ENCODE measurements at regions not wholly inside any gene's neighbourhood (a gene's known extent, or its start where the extent isn't known, plus 50 kb on each side); places are given as distances from the start of the nearest gene placed in this dataset.
"Not testable (repeated sequence)": the region's sequence is repeated elsewhere in the genome, so short reads cannot be mapped to it uniquely, and the experiment has no call there.

DNA sequence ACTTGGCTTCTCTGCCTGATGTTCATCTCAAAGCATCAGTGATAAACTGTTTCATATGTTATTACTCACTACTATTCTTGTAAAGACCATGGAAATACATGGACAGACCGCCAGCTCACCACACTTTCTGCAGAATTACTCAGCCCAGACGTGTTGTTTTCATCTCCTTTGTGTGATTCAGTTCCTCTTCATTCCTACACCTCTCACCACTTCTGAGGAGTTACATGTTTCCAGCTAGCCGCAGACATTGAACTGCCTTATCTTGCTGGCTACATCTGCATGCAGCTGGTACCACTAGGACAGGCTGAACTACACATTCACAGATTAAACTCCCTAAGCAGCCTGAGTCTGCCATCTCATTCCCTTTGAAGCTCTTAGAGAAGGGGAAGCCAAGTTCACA is 443.2 kb upstream of the FGF16 start:
- DNase-seq = no peak

DNA sequence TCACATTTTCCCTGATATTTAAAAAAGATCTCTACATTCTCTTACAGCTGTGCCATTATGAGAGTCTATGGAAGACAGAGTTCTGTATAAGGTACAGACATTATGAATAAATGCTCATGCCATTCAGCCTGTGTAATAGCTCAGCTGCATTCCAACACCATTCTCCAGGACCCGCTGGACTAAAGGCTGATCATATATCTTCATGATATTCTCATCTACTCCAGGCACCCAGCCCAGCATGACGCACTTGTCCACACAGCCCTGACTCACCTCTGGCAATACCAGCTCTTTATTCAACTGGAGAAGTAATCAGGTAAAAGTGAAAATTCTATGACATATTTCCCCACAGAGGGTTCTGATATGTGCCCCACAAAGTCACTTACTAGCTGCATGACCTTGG is 437.5 kb upstream of the FGF16 start:
- DNase-seq = no peak

DNA sequence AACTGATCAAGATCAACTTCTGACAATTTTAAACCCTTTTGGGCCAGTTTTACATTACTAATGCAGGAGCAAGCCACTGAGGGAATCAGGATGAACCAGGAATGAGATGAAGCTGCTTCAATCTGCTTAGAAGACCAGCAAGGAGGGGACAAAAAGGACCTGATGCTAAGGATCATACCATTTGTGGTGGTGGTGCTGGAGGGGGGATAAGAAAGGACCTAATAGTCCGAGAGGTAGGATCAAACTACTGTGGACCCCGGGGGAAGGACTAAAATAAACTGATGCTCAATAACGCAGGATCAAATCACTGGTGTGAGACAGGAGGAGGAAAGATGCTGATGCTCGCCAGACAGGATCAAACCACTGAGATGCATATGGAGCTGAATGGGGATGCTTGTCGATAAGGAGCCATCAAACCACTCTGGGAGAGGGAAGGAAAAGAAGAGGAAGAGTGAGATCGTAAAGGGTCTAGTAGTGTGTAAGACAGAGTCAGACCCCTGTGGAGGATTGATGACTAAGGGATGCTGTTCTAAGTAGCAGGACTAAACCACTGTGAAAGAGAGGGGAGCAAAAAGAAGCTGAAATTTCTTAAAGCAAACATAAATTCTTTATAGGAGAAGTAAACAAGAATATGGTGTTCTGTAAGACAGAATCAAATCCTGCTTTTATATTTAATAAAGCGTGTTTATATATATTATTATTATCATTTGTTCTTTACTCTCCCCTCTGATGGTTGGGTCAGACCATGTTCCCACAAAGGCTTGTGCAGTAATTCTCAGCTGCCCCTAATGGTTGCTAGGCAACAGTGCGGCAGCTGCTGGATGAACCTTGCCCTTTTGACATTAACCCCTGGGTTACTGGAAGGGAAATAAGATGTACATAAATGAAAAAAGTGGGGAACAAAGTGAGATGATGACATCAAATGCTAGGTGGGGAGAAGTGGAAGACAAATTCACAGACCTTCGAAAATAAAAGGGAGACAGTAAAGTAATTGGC is 432.5 kb upstream of the FGF16 start:
- DNase-seq = no peak

DNA sequence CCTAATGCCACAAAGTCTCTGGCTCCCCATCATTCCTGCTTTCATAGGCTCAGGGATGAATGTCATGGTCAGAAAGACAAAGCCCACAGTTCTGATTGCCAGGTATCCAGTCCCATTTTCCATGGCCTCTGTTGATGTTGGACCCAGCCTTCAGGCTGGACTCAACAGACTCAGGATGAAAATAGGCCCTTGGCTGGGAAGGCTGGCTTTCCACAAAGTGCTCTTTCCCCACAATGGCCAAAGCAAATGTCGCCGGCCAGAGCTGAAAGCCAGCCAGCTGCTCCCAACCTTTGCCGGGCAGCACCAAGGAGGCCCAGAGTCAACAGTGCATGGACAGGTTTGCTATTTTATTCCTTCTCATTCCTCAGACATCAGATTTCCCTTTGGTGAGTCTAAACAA is 430.1 kb upstream of the FGF16 start:
- DNase-seq = no peak

DNA sequence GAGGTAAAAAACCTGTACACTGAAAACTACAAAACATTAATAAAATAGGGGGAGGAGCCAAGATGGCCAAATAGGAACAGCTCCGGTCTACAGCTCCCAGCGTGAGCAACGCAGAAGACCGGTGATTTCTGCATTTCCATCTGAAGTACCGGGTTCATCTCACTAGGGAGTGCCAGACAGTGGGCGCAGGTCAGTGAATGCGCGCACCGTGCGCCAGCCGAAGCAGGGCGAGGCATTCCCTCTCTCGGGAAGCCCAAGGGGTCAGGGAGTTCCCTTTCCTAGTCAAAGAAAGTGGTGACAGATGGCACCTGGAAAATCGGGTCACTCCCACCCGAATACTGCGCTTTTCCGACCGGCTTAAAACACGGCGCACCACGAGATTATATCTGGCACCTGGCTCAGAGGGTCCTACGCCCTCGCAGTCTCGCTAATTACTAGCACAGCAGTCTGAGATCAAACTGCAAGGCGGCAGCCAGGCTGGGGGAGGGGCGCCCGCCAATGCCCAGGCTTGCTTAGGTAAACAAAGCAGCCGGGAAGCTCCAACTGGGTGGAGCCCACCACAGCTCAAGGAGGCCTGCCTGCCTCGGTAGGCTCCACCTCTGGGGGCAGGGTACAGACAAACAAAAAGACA is 400.9 kb upstream of the FGF16 start:
- not testable (repeated sequence) for DNase-seq

DNA sequence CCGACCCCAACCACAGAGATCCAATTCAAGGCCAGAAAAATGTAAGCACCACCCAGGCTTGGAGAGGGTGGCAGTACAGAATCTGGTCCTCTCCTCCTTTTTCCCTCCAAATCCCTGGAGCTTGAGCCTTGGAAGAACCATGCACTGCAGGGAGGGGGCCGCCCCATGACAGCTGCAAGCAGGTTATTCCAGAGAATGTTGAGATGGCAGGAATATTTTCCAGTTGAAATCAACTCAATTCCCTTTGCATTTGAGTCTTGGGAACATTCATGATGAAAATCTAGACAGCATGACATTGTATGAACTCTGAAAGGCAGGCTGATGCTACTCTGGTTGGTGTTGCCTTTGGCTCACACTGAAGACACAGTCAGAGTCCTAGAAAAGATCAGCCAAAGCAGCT is 386.6 kb upstream of the FGF16 start:
- DNase-seq = no peak

DNA sequence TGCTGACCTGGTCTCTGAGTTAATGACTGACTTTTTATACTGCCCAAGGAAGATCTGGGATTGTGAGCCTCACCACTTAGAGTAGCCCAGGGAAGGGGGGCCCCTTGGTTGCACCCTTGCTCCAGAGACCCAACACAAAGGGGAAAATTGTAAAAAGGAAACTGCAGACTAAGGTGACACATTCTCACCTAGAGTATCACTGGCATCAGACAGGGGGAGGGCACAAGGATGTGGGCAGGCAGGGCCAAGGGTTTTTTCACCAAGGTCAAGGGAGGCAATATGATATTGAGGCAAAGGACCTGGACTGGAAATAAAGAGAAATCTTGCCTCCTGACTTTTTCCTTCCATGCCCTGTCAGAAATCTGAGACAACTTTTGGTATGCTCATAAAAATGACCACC is 386.2 kb upstream of the FGF16 start:
- DNase-seq = no peak

DNA sequence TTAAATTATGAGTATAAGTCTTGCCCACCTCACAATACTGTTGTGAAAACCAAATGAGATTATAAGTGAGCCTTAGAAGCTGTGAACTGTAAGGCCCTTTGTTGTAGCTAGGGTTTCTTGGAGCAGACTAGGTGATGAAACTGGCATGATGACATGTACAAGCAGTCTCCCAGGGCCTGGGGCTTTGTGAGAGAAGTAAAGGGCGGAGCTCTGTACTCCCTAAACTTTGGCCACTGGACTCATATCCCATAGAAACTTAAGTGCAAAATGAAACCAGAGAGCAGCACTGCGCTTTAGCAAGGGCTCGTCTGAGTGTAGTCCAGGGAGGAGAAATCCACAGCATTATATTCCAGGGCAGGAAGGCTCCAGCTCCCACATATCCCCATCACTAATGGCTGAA is 385.6 kb upstream of the FGF16 start:
- DNase-seq = no peak

DNA sequence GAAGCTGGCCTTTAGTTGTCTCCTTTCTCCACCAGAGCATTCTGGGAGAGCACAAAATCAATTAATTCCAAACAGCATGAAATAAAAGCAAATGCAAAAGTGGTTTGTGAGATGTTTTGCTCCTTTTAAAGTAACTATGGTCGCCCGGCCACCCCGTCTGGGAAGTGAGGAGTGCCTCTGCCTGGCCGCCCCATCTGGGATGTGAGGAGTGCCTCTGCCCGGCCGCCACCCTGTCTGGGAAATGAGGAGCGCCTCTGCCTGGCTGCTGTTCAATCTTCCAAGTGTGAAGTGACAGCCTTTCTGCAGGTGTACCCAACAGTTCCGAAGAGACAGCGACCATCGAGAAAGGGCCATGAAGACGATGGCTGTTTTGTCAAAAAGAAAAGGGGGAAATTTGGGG is 381.3 kb upstream of the FGF16 start:
- no peak for DNase-seq

DNA sequence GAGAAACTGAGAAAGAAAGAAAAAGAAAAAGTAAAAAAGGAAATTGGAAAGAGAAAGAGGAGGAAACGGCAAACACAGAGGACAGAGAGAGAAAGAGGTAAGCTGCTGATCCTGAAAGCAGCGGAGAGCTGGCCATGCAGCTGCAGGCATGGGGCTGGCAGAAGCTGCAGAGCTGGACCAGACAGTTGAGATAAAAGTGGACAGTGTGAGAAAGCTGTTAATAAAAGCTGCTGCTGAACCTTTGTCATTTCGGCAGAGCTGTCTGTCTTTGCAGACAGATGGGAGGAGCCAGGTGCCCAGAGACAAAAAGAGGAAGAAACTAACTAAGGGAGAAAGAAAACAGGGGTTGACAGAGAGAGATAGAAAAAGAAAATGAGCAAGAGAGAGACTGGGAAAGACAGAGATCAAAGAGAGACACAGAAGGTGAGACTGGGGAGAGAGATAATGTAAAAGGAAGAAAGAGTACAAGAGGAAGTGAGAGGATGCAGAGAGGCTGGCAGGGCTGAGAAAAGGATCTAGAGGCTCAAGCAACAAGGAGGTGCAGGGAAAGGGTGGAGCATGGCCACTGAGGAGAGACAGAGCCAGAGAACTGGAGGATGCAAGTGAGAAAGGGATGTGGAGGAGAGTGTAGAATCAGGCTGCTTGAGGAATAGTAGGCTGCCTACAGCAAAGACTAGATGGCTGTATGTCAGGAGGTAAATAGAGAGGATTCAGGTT is 376.8 kb upstream of the FGF16 start:
- DNase-seq = no peak

DNA sequence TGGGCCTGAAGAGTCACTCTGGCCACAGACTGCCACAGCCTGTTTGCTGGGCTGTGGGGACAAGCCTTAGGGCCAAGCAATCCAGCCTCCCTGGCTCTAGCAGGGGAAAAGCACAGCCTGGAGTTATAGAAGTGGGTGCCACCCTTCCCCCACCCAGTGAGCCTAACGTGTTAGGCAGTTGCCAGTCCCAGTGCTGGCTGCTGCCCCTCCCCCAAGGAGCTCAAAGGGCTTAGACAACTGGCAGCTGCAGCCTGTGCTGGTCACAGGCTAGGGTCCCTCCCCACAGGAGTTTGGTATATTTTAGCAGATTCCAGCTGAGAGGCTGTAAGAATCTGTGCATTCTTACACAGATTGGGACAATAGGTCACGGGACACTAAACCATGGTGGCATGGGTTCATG is 370.3 kb upstream of the FGF16 start:
- DNase-seq = no peak

DNA sequence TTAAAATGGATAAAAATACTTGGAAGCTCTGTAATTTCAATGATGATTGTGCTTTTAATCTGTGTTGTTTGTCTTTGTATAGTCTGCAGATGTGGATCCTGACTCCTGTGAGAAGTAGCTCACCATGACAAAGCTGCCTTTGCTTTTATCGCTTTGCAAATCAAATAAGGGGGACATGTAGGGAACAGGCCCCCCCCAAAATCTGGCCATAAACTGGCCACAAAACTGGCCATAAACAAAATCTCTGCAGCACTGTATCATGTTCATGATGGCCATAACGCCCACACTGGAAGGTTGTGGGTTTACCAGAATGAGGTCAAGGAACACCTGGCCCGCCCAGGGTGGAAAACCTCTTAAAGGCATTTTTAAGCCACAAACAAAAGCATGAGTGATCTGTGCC is 366.0 kb upstream of the FGF16 start:
- DNase-seq = not testable (repeated sequence)

DNA sequence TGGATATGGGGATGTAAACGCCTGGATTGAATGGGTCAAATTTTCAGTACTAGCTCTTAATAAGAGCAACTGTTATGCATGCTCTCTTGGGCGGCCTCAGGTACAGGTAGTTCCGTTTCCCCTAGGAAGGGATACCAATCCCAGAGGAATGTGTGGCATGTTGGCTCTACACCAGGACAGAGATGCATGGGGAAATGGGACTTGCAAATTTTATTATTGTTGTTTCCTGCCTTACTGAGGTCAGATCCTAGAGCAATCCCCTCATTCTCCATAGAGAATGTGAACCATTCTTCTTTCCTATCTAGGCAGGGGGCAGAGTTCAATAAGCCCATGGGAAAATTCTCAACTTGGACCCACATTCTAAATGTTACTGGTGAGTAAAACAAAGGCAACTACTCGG is 361.8 kb upstream of the FGF16 start:
- no peak for DNase-seq

DNA sequence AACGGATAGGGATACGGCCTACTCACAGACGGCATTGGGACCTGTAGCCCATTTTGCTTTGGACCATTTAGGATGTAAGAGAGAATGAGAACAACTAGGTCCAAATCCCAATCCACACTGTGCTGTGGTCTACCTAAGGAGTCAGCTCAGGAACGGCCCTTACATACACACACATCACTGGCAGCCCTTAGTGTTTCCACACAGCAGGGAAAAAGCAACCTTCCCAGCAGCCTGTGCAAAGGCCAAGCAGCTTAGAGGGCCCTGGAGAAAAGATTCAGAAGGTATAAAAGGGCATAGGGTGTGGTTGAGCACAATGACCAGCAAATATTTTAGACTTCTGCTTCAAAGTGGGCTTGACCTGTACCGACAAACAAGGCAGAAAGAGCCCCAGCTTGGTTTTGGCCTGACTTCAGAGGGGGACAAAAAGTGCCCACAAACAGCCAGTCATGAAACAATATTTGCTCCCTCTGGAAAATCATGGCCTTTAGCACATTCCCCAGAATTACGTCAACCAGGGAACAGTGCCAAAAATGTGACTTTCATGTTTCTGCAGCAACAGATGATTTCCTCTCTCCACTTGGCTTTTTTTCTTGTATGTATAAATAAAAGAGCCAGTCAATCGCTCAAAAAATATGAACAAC is 359.5 kb upstream of the FGF16 start:
- DNase-seq = no peak

DNA sequence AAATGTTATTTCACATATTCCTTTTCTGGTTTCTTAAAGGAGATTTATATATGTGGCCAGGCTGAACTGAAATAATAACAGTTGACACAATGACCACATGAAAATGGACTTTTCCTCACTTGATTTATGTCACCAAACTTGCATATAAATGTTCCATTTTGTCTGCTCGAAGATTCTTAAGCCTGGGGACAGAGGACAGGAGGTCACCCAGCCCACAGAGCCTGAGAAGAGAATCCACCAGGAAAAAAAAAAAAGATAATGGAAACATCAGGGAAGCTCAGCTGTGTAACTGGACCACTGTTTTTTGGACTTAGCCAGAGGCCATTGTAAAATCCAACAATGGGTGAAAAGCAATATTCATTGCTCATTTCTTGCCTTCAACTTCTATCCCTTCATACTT is 359.0 kb upstream of the FGF16 start:
- no peak for DNase-seq

DNA sequence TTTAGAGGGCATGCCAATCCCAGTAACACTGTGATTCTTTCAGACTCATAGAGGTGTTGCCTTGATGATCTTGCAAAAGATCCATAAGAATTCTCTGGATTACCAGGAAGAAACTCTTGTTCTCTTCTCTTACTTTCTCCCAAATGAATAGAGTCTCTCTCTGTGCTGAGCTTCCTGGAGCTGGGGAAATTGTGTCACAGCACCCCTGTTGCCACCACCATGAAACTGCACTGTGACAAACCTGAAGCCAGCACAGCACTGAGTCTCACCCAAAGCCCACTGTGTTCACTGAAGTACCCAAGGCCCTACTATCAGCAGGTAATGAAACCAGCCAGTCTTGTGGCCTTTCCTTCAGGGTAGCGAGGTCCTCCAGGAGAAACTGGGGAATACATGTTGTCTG is 332.7 kb upstream of the FGF16 start:
- DNase-seq = no peak

DNA sequence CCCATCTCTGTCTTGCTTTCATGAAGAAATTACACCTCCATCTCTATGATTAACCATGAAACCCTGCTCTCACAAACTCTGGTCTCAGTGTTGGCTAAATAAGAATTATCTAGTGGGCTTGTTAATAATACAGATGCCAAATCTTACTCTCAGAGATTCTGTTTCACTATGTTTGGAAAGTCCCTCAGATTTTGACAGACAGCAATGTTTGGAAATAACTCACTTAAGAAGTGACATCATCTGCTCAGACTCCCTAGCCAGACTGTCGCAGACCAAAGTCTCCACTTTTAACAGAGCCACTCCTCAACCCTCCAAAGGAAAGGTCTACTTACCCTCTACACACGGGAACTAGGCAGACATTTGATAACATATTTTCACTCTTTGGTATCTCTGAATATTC is 328.5 kb upstream of the FGF16 start:
- no peak for DNase-seq

DNA sequence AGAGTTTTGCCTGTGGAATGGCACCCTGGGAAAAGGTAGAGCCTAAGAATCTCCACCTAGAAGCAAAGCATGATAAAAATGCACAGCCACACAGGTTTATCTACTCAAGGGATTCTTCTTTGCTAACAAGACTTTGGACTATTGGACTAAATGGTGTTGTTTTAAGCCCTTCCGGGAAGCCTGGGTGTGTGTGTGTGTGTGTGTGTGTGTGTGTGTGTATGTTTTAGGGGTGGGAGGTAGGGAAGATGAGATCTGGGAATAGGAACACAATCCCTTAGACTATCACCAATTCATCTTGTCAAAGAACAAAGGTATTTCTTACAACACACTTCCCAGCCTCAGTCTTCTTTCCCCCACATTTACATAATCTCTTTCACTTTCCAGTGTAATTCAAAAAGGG is 327.5 kb upstream of the FGF16 start:
- no peak for DNase-seq

DNA sequence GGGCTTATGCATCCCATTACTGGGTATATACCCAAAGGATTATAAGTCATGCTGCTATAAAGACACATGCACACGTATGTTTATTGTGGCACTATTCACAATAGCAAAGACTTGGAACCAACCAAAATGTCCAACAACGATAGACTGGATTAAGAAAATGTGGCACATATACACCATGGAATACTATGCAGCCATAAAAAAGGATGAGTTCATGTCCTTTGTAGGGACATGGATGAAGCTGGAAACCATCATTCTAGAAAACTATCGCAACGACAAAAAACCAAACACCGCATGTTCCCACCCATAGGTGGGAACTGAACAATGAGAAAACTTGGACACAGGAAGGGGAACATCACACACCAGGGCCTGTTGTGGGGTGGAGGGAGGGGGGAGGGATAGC is 323.3 kb upstream of the FGF16 start:
- not testable (repeated sequence) for DNase-seq

DNA sequence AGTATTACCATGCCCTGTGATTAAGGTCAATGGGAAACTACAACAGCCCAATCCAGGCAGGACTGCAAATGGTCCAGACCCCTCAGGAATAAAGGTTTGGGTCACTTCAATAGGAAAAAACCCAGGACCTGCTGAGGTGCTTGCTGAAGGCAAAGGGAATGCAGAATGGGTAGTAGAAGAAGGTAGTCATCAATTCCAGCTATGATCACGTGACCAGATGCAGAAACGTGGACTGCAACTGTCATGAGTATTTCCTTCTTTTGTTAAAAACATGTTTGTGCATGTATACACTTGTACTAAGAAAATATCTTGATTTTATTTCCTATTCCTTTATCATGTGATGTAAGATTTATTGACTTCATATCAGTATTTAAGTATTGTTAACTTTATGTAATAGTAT is 319.6 kb upstream of the FGF16 start:
- DNase-seq = not testable (repeated sequence)

DNA sequence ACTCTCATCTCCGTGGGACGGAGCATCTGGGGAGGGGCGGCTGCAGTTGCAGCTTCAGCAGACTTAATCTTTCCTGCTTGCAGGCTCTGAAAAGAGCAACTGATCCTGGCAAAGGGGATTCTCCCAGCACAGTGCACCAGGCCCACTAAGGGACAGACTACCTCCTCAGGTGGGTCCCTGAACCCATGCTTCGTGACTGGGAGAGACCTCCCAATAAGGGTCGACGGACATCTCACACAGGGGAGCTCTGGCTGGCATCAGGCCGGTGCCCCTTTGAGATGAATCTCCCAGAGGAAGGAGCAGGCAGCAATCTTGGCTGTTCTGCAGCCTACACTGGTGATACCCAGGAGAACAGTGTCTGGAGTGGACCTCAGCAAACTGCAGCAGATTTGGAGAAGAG is 303.3 kb upstream of the FGF16 start:
- no peak for DNase-seq

DNA sequence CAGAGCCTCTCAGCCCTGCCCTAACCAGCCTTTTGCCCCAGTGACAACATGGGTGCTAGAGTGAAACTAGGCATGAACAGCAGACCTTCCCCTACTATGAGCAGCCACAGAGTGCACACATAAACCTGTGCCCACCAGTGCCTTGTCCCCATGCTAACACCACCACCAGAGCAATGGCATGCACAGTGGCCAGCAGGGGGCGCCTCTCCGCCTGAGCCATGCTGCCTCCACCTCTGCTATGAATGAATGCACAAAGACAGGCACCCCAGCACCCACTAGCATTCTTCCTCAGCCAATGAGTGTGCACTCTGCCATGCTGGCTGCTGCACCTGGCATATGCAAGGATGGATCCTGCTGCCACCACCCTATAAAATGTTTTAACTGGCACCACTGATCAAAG is 286.9 kb upstream of the FGF16 start:
- no peak for DNase-seq

DNA sequence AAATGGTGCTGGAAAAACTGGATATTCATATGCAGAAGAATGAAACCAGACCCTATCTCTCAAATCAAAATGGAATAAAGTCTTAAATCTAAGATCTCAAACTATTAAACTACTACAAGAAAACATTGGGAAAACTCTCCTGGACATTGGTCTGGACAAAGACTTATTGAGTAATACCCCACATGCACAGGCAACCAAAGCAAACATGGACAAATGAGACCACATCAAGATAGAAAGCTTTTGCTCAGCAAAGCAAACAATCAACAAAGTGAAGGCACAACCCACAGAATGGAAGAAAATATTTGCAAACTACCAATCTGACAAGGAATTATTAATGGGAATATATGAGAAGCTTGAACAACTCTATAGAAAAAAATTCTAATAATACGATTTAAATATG is 284.4 kb upstream of the FGF16 start:
- no peak for DNase-seq

All from cortex of kidney (tissue), 1 donor.